GM18907 (cell line): ENCODE measurements at regions not wholly inside any gene's neighbourhood (a gene's known extent, or its start where the extent isn't known, plus 50 kb on each side); places are given as distances from the start of the nearest gene placed in this dataset.

Experiments
- ATAC-seq: cut with Tn5 transposase; IDR thresholded peaks from one replicate; pipeline ENCODE4 v1.9.1; 2021; ENCODE audit warnings: mild to moderate bottlenecking, moderate library complexity; ENCODE audit not compliant: unreplicated experiment

DNA sequence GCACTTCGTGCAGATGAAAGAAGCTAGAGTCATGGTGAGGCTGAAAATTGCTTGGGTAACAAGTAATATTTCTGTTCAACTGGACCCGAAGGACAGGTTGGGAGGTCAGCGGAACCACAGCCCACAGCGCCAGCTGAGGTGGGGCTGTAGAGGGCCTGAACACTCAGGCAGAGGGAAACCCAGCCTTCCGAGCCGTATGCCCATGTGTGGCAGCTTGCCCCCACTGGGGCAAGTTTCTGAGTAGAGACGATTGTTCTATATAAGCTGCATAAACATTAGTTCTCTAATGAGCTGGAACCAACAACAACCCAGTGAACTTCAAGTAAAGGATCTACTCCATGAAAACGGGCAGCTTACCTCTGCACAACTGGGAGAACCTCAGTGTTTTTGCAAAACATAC, 58.4 kb upstream of the TNS3 start:
- no peak for ATAC-seq

DNA sequence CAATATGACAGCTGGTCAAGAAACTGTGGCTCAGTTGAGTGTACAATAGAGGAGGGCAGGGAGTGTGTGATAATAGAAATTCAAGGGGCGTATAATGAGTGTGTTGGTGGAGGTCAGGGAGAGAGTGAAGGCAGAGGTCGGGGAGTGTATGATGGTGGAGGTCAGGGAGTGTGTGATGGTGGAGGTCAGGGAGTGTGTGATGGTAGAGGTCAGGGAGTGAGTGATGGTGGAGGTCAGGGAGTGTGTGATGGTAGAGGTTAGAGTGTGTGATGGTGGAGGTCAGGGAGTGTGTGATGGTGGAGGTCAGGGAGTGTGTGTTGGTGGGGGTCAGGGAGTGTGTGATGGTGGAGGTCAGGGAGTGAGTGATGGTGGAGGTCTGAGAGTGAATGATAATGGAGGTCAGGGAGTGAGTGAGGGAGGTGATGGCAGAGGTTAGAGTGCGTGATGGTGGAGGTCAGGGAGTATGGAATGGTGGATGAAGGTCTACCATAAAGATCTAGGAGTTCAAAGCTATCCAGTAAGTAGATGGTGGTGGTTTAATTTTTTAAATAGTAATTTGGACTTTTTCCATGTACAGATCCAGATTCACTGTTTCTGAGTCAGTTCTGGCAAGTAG, 57.7 kb upstream of the TNS3 start:
- no peak for ATAC-seq

DNA sequence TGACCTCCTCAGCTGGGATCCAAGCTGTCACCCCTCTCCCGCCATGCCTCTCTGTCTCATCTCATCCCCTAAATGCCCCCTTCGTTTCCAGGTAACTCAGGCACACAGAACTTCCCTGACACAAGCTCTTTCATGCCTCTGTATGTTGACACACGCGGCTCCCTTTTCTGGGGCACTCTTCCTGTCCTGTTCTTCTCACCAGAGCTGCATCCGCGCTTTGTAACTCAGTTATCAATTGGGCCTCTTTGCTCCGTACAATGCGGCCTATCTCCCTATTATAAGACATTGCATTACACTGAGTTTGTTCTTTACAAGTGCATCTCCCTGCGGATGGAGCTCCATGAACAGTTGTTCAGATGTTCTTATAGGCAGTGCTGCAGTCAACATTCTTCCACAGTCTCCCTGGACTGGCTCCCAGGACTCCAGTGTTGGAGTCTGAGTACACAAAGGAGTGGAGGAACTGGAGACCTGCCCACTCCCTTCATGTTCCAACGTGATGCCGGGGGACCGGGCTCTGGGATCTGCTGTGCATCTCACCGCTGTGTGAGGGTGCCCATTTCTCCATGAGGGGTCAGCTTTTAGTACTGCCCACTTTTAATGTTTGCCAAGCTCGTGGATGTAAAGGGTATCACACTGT, 56.9 kb upstream of the TNS3 start:
- no peak for ATAC-seq

DNA sequence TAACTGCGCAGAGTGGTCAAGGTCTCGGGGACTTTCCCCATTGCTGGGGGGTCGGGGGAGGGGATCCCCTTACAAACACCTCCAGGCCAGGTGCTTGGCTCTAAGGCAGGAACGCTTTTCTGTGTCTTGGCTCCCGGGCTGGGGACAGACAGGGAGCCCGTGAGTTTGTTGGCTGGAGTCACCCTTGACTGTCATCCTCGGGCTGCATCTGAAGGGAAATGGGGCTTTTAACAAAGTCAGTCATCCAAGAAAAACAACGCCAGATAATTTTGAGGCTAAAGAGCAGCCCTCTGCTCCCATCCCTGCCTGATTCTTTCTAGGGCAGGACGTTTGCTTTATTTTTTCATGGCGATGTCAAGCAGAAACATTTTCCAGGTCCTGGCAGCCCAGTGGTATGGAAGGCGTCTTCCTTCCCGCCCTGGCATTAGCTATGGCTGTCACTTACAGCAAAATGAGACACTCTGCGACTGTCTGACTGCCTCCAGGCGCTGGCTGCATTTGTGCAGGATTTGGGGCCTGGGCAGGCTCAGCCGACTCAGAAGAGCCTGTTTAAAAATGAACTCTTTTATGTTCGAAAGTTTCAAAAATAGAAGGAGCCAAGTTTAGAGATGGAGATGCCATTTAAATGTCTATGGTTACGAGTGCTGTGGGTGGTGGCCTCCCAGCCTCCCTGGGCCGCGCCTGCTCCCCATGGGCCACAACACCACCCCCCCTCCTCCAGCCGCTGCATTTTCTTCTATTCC, 54.7 kb upstream of the TNS3 start:
- ATAC-seq: no peak

DNA sequence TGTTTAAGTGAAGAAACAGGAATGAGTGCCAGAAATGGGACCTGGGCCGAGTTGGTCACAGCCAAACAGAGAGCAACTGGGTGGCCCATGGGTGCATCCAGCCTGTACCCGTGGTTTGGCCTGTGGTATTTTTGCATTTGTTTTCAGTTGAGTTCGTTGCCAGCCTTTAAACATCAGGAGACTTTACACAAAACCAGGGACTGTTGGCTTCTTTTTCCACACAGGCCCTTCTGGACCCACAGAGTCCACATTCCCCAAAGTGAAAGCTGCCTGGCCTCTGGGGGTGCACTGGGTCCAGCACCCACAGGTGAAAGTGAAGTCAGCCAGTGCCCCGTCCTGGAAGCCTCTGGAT, 54.1 kb upstream of the TNS3 start:
- ATAC-seq: no peak

DNA sequence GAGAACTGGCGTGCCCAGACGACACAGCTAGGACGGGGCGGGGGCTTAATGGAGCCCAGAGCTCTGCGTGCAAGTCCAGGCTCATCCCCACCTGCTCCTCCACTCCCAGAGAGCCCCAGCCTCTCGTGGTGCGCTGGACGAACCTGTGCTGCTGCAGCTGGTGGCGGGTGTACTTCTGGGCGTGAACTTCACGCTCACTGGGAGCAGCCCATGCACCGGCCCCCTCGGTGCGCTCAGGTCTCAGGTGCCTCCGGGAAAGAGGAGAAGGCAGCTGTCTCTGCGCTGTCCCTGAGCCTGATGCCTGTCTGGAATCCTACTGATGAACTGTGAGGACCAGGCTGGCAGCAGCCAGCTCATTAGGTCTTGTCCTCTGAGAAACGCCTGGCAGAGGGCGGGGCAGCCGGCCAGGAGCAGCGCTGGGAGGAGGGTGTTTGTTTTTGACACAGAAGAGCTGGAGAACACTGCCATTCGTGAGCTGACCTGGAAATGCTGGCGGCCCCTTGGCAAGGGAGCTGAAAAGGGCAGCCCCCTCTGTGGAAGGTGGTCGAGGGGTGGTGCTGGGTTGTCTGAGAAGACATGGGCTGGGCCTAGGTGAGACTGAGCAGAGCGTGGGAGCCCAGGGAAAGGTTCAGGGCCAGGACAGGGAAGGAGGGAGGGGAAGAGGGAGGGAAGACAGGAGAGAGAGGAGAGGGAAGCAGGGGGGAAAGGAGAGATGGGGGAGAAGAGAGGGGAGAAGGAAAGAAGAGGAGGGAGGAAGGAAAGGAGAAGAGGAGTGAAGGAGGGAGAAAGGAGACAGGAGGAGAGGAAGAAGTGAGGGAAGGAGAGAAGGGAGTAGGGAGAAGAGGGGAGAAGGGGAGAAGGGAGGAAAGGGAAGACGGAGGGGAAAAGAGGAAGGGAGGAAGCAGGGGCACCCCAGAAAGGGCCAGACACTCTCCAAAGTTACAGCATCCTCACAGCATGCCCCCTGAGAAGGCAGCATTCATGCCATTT, 53.5 kb upstream of the TNS3 start:
- ATAC-seq: no peak

DNA sequence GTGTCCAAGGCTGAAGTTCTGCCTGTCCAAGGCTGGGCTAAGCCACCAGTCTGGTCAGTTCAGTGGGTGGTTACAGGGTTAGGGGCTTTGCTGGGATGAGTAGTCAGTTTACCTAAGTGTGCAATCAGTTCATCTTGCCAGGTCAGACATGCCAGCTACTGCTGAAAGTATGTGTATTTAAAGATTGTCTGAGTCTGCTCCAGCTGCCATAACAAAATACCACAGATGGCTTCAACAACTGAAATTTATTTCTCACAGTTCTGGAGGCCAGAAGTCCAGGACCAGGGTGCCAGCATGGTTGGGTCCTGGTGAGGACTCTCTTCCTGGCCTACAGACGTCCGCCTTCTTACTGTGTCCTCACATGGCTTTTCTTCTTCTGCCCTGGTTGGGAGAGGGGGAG, 52.4 kb upstream of the TNS3 start:
- no peak for ATAC-seq

DNA sequence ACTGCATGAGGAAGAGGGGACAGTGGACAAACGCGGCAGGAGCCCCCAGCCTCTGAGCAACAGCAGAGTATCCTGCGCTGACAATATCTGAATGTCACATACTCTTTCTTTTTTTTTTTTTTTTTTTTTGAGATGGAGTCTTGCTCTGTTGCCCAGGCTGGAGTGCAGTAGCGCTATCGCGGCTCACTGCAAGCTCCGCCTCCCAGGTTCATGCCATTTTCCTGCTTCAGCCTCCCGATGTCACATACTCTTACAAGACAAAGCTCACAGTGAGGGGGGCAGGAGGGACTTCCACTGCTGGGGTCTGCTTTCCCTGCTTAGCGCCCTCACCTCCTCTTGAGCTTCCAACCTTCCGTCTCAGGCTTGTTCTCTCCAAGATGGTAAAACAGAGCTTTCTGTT, 51.2 kb upstream of the TNS3 start:
- ATAC-seq: no peak
